ENCODE measurements at regions not wholly inside any gene's neighbourhood (a gene's known extent, or its start where the extent isn't known, plus 50 kb on each side); places are given as distances from the start of the nearest gene placed in this dataset.
"Not testable (repeated sequence)": the region's sequence is repeated elsewhere in the genome, so short reads cannot be mapped to it uniquely, and the experiment has no call there.

DNA sequence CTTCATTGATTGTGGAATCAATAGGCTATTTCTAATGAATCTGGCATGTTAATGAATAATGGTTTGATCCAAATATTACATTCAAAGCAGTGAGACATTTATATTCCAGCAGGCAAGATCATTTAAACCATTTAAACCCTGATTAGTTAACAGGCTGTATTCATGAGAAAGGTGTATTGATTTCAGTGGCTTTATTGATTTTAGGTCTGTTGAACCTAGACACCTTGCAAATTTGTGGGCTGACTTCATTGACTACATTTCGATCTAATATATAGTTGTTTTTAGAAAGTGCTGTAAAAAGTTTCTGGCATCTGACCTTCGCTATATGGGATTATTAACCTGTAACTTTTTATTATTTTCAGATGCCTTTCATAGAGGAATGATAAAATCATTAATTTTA lies 900.1 kb upstream of the CITED2 start:
- no peak for ATAC-seq (ENCODE audit: low read depth)
- intact Hi-C loops (cut with micrococcal nuclease): no loop called here
- H3K27ac Mint-ChIP-seq: no peak overlapping the region
- DNase-seq: no peak
- no peaks in the 10 kb centered on the region for H3K27me3 Mint-ChIP-seq
- TF ChIP-seq, protein P1, sequence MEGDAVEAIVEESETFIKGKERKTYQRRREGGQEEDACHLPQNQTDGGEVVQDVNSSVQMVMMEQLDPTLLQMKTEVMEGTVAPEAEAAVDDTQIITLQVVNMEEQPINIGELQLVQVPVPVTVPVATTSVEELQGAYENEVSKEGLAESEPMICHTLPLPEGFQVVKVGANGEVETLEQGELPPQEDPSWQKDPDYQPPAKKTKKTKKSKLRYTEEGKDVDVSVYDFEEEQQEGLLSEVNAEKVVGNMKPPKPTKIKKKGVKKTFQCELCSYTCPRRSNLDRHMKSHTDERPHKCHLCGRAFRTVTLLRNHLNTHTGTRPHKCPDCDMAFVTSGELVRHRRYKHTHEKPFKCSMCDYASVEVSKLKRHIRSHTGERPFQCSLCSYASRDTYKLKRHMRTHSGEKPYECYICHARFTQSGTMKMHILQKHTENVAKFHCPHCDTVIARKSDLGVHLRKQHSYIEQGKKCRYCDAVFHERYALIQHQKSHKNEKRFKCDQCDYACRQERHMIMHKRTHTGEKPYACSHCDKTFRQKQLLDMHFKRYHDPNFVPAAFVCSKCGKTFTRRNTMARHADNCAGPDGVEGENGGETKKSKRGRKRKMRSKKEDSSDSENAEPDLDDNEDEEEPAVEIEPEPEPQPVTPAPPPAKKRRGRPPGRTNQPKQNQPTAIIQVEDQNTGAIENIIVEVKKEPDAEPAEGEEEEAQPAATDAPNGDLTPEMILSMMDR (IDR thresholded peaks at IDR 0.05): no peak
- ChIA-PET CTCF (no interaction called here), POLR2A (no interaction called here)
- H3K9me3 Mint-ChIP-seq: no peaks in the 10 kb centered on the region
- H3K4me3 Mint-ChIP-seq: no peak overlapping the region
- peaks cover 13% of the 10 kb centered on the region for H3K4me1 Mint-ChIP-seq
- no peaks in the 10 kb centered on the region for H3K36me3 Mint-ChIP-seq (ENCODE audit: low read depth)

DNA sequence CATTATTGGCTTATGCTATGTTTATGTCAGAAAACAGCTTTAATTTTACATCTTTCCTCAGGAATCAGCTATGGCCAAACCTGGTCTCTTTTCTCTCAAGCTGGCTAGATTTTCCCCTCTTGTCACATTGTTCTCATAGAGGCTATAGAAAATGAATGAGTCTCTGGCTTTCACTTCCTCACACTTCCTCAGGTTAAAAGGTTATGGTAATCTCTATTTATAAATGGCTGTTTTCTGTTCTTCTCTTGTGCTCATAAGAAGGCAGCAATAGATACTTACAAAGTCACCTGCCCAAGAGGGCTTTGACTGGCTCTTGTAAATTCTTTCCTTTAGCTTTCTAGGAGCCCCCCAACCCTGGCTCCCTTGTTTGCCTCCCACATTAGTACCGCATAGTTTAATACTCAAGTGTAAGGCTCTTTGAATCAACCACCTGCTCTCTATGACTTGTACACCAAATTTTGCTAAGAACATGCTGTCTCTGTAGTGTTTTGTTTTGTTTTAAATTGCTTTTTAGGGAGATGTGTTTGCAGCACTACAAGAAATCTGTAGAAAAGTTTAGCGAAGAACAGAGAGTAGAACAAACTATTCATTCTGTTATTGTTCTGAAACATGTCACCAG lies 897.4 kb upstream of the CITED2 start:
- POLR2A ChIA-PET: no interaction called here
- CTCF ChIA-PET: no interaction called here
- no peaks in the 10 kb centered on the region for H3K27me3 Mint-ChIP-seq
- intact Hi-C loops (cut with micrococcal nuclease): no loop called here
- no peak overlapping the region for H3K4me3 Mint-ChIP-seq
- peaks cover 2% of the 10 kb centered on the region for H3K9me3 Mint-ChIP-seq
- DNase-seq: no peak
- H3K27ac Mint-ChIP-seq: no peak overlapping the region
- TF ChIP-seq, protein P1 (IDR thresholded peaks at IDR 0.05): no peak
- no peak for ATAC-seq (ENCODE audit: low read depth)
- peaks cover 13% of the 10 kb centered on the region for H3K4me1 Mint-ChIP-seq
- no peaks in the 10 kb centered on the region for H3K36me3 Mint-ChIP-seq (ENCODE audit: low read depth)

GRCh38 chr6:140269591-140270165 lies 895.2 kb upstream of the CITED2 start:
- Mint-ChIP-seq H3K27ac (no peak overlapping the region), H3K9me3 (peaks cover 2% of the 10 kb centered on the region), H3K36me3 (ENCODE audit: low read depth) (no peaks in the 10 kb centered on the region), H3K27me3 (no peaks in the 10 kb centered on the region), H3K4me1 (peaks cover 13% of the 10 kb centered on the region), H3K4me3 (no peak overlapping the region)
- POLR2A ChIA-PET: no interaction called here
- DNase-seq (no peak), ATAC-seq (ENCODE audit: low read depth) (no peak)
- intact Hi-C loops (cut with micrococcal nuclease): no loop called here
- CTCF ChIA-PET: no interaction called here
- TF ChIP-seq, protein P1 (IDR thresholded peaks at IDR 0.05): no peak

DNA sequence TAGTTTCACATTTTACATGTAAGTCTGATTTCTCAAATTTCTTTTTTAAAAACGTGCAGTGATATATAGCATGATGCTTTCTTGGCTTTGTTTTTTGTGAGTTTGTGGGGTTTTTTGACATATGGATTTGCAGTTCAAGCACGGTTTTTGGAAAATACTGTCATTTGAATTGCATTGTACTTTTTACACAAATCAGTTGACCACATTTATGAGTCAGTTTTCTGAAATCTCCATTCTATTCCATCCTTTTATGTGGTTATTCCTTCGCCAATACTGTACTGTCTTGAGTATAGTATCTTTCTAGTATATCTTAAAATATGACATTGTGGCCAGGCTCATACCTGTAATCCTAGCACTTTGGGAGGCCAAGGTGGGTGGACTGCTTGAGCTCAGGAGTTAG lies 890.0 kb upstream of the CITED2 start:
- no peak overlapping the region for H3K4me3 Mint-ChIP-seq
- DNase-seq: no peak
- no peak overlapping the region for H3K27ac Mint-ChIP-seq
- ATAC-seq (ENCODE audit: low read depth): no peak
- peaks cover 2% of the 10 kb centered on the region for H3K9me3 Mint-ChIP-seq
- TF ChIP-seq, protein P1 (IDR thresholded peaks at IDR 0.05): no peak
- ChIA-PET CTCF (no interaction called here), POLR2A (no interaction called here)
- intact Hi-C loops (cut with micrococcal nuclease): no loop called here
- no peaks in the 10 kb centered on the region for H3K27me3 Mint-ChIP-seq
- no peaks in the 10 kb centered on the region for H3K36me3 Mint-ChIP-seq (ENCODE audit: low read depth)
- H3K4me1 Mint-ChIP-seq: no peaks in the 10 kb centered on the region

GRCh38 chr6:140258302-140258701 lies 883.9 kb upstream of the CITED2 start:
- DNase-seq; H3K9me3 Mint-ChIP-seq; H3K36me3 Mint-ChIP-seq (ENCODE audit: low read depth); CTCF ChIA-PET; ATAC-seq (ENCODE audit: low read depth); H3K27ac Mint-ChIP-seq; POLR2A ChIA-PET; H3K27me3 Mint-ChIP-seq; H3K4me3 Mint-ChIP-seq; intact Hi-C loops (cut with micrococcal nuclease); H3K4me1 Mint-ChIP-seq: not testable (repeated sequence)

DNA sequence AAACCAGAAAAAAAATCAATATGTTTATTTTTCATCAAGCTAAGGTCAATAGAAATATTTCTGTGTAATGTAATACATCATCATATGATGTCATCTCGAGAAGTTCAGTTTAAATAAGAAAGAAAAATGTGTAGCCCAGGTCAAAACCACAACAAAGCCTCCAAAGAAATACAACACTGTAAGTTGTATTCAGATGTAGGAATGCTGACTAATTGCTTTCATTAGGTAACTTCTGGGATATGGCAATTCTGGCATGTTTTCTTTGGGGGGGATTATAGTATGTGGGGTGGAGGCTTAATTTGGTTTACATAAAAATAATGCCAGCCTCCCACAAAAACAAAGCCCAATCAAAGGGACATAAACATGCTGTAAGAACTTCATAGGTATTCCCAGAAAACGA lies 881.8 kb upstream of the CITED2 start:
- Mint-ChIP-seq H3K27me3 (no peaks in the 10 kb centered on the region), H3K27ac (no peak overlapping the region), H3K4me3 (no peak overlapping the region), H3K9me3 (no peaks in the 10 kb centered on the region), H3K36me3 (ENCODE audit: low read depth) (no peaks in the 10 kb centered on the region), H3K4me1 (no peaks in the 10 kb centered on the region)
- ATAC-seq (ENCODE audit: low read depth) (no peak), DNase-seq (no peak)
- TF ChIP-seq, protein P1 (IDR thresholded peaks at IDR 0.05): no peak
- intact Hi-C loops (cut with micrococcal nuclease): no loop called here
- ChIA-PET CTCF (no interaction called here), POLR2A (no interaction called here)
